SU-DHL-6 (cell line): ENCODE measurements at regions not wholly inside any gene's neighbourhood (a gene's known extent, or its start where the extent isn't known, plus 50 kb on each side); places are given as distances from the start of the nearest gene placed in this dataset.

Experiments used
- H2AFZ ChIP-seq: fragments of 200-600 bp; sonication (generic); 2 replicates; pipeline ENCODE4 v1.6.1; 2014; ENCODE audit warnings: low read depth, mild to moderate bottlenecking, moderate library complexity, mixed read lengths, antibody characterized with exemption, low read length; ENCODE audit not compliant: severe bottlenecking
- H3F3A ChIP-seq: fragments of 200-600 bp; shearing (Covaris generic); 2 replicates; pipeline ENCODE4 v1.6.0; 2016; ENCODE audit warnings: antibody characterized with exemption, mild to moderate bottlenecking; ENCODE audit not compliant: insufficient read depth
- H3K27ac ChIP-seq: fragments of 200-600 bp; sonication (generic); 2 replicates; pipeline ENCODE4 v1.5.1; 2016; ENCODE audit warnings: low read depth, mild to moderate bottlenecking, low read length, moderate library complexity, mixed read lengths
- H3K27me3 ChIP-seq: fragments of 200-600 bp; sonication (generic), shearing (Covaris generic); 2 replicates; pipeline ENCODE4 v1.6.0; 2014; ENCODE audit warnings: mild to moderate bottlenecking, low read length
- H3K36me3 ChIP-seq: fragments of 200-600 bp; sonication (generic); 2 replicates; pipeline ENCODE4 v1.6.1; 2014; ENCODE audit warnings: mild to moderate bottlenecking, low read length, mixed read lengths
- H3K4me2 ChIP-seq: fragments of 300-600, 200-600 bp; shearing (Covaris generic), sonication (generic); 2 replicates; pipeline ENCODE4 v1.6.0; 2014; ENCODE audit warnings: low read length, low read depth, mild to moderate bottlenecking; ENCODE audit not compliant: poor library complexity, severe bottlenecking
- H3K4me3 ChIP-seq: fragments of 200-600 bp; sonication (generic); 2 replicates; pipeline ENCODE4 v1.5.1; 2014; ENCODE audit warnings: antibody characterized with exemption, low read length, mild to moderate bottlenecking, mixed read lengths; ENCODE audit not compliant: insufficient read depth, poor library complexity, severe bottlenecking
- H3K79me2 ChIP-seq: fragments of 200-600 bp; sonication (generic); 2 replicates; pipeline ENCODE4 v1.6.1; 2014; ENCODE audit warnings: mild to moderate bottlenecking, low read length, moderate library complexity; ENCODE audit not compliant: insufficient read depth
- H3K9ac ChIP-seq: fragments of 200-600 bp; sonication (generic); 2 replicates; pipeline ENCODE4 v1.7.0; 2014; ENCODE audit warnings: mild to moderate bottlenecking, low read length
- H3K9me2 ChIP-seq: fragments of 200-600 bp; sonication (generic); replicated peaks from 2 replicates; pipeline ENCODE4 v1.6.1; 2014; ENCODE audit warnings: low read length; ENCODE audit not compliant: insufficient read depth
- H3K9me3 ChIP-seq: fragments of 200-600 bp; sonication (generic); 2 replicates; pipeline ENCODE4 v1.6.1; 2014; ENCODE audit warnings: low read length, mixed read lengths; ENCODE audit not compliant: insufficient read depth
- H4K20me1 ChIP-seq: fragments of 200-600 bp; sonication (generic); 2 replicates; pipeline ENCODE4 v1.6.1; 2014; ENCODE audit warnings: low read depth, mild to moderate bottlenecking, antibody characterized with exemption, low read length, moderate library complexity, mixed read lengths
- CTCF ChIP-seq: fragments of 200-600 bp; sonication (generic); IDR thresholded peaks from one replicate; pipeline ENCODE4 v1.5.1; 2017; ENCODE audit warnings: antibody characterized with exemption, mild to moderate bottlenecking, low read length, moderate library complexity; ENCODE audit not compliant: insufficient read depth, poor library complexity, severe bottlenecking
- EZH2phosphoT487 ChIP-seq: fragments of 200-600 bp; sonication (generic), shearing (Covaris generic); conservative IDR thresholded peaks from 2 replicates; pipeline ENCODE4 v1.6.1; 2018; ENCODE audit warnings: mild to moderate bottlenecking, antibody characterized with exemption, low read length, moderate library complexity, mixed read lengths

GRCh38 chr2:12321886-12322285 lies 394.9 kb upstream of the TRIB2 start:
- Histone ChIP-seq H3K9me2 (no peaks in the 10 kb centered on the region), H3K27ac (no peak overlapping the region), H3K4me2 (no peak overlapping the region), H3K4me3 (no peak overlapping the region), H4K20me1 (no peaks in the 10 kb centered on the region), H3K9me3 (no peaks in the 10 kb centered on the region), H2AFZ (no peak overlapping the region), H3K27me3 (no peaks in the 10 kb centered on the region), H3K9ac (no peak overlapping the region), H3K79me2 (no peaks in the 10 kb centered on the region), H3K36me3 (no peaks in the 10 kb centered on the region), H3F3A (no peaks in the 10 kb centered on the region)
- TF ChIP-seq CTCF: no peak
- no peak for TF ChIP-seq EZH2phosphoT487

- no peak overlapping the region for H3K4me3 ChIP-seq
- TF ChIP-seq EZH2phosphoT487 (no peak), CTCF (no peak)
- no peak overlapping the region for H3K4me2 ChIP-seq
- H4K20me1 ChIP-seq: no peaks in the 10 kb centered on the region
- H3K9me3 ChIP-seq: no peaks in the 10 kb centered on the region
- no peaks in the 10 kb centered on the region for H3K9me2 ChIP-seq
- no peaks in the 10 kb centered on the region for H3F3A ChIP-seq
- no peak overlapping the region for H2AFZ ChIP-seq
- H3K36me3 ChIP-seq: no peaks in the 10 kb centered on the region
- no peaks in the 10 kb centered on the region for H3K79me2 ChIP-seq
- no peak overlapping the region for H3K27ac ChIP-seq
- H3K27me3 ChIP-seq: no peaks in the 10 kb centered on the region
- H3K9ac ChIP-seq: no peak overlapping the region
Measured at GRCh38 chr2:12325806-12326205, 390.9 kb upstream of the TRIB2 start.

GRCh38 chr2:12326449-12327190 lies 390.1 kb upstream of the TRIB2 start:
- H3K27ac ChIP-seq: no peak overlapping the region
- H2AFZ ChIP-seq: peak overlapping the region; percentile 1
- H3K4me2 ChIP-seq: no peak overlapping the region
- no peaks in the 10 kb centered on the region for H3K9me2 ChIP-seq
- TF ChIP-seq CTCF (peak; percentile 40), EZH2phosphoT487 (no peak)
- H3F3A ChIP-seq: no peaks in the 10 kb centered on the region
- H3K9me3 ChIP-seq: no peaks in the 10 kb centered on the region
- no peaks in the 10 kb centered on the region for H4K20me1 ChIP-seq
- no peak overlapping the region for H3K4me3 ChIP-seq
- no peaks in the 10 kb centered on the region for H3K36me3 ChIP-seq
- H3K79me2 ChIP-seq: no peaks in the 10 kb centered on the region
- H3K27me3 ChIP-seq: no peaks in the 10 kb centered on the region
- H3K9ac ChIP-seq: peak overlapping the region; percentile 5; the same call in 1 of the 2 replicates
